Tibial nerve (tissue), 4 donors: ENCODE measurements at regions not wholly inside any gene's neighbourhood (a gene's known extent, or its start where the extent isn't known, plus 50 kb on each side); places are given as distances from the start of the nearest gene placed in this dataset.

ENCODE experiments used
- CTCF ChIP-seq, 5 experiments: fragments of 200-600 bp in 3 of 5; fragments of 450-650 bp in 2 of 5; sonication (generic) in 3 of 5; IDR thresholded peaks; one replicate each; pipeline ENCODE4 v1.5.1; 2016 to 2019; ENCODE audit warnings: antibody characterized with exemption in 5 of 5, mild to moderate bottlenecking in 3 of 5, moderate library complexity in 2 of 5
- EP300 ChIP-seq, 2 donors: sonication (generic); formaldehyde crosslinking; IDR thresholded peaks; one replicate each; pipeline ENCODE4 v1.6.1; 2017; ENCODE audit warnings: antibody characterized with exemption in 2 of 2, mild to moderate bottlenecking in 1 of 2
- POLR2A ChIP-seq, 2 donors: fragments of 450-650 bp; IDR thresholded peaks; one replicate each; pipeline ENCODE4 v1.6.1; 2017; ENCODE audit warnings: antibody characterized with exemption in 2 of 2, mild to moderate bottlenecking in 2 of 2, moderate library complexity in 2 of 2

GRCh38 chr7:41131956-41132355 is 570.9 kb downstream of the INHBA start:
- no peak for TF ChIP-seq CTCF (IDR thresholded peaks at IDR 0.05)
- no peak for TF ChIP-seq POLR2A (IDR thresholded peaks at IDR 0.05)
- TF ChIP-seq EP300 (IDR thresholded peaks at IDR 0.05) = no peak
